ENCODE measurements at regions not wholly inside any gene's neighbourhood (a gene's known extent, or its start where the extent isn't known, plus 50 kb on each side); places are given as distances from the start of the nearest gene placed in this dataset.

DNA sequence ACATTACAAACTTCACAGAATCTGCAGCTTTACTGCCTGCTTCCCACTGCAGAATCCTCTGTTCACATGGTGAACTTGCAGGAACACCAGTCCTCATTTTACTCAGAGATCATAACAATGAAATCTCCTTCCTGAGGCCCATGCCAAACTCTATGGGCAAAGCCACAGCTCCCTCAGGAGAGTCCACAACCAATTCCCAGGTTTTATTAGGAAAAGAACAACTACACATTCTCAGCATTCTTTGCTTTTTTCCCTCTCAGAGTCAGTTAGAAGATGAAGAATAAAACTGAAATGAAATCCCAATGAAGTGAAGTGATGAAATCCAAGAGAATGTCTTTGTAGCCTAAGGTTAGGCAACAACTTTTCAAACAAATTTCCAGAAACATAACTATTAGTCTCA lies 233.7 kb downstream of the DSEL start:
- DNase-seq = no peak

- no peak for DNase-seq
Observed at GRCh38 chr18:67281746-67282145, 234.8 kb downstream of the DSEL start.

- DNase-seq = no peak
Observed at GRCh38 chr18:67280486-67281242, 235.9 kb downstream of the DSEL start.

DNA sequence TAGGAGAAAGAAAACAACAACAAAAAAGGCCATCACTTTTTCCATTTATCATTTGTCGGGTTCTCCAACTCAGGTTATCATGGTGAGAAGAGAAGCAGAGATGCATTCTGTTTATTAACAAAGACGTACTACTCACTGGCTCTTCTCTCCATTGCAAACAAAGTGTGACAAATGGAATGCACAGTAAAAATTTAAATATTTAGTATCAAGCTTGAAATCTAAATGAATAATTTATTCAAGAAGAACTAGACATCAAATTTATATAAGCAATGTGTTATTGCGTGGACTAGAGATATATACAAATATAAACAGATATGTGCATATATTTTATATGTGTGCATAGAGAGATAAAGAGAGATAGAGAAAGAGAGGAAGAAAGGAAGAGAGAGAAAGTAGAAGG lies 236.5 kb downstream of the DSEL start:
- no peak for DNase-seq

GRCh38 chr18:67278984-67279383 lies 237.5 kb downstream of the DSEL start:
- no peak for DNase-seq

- DNase-seq = no peak
Observed at GRCh38 chr18:67276638-67277037, 239.9 kb downstream of the DSEL start.

GRCh38 chr18:67273288-67273687 lies 243.2 kb downstream of the DSEL start:
- peak; percentile 3 for DNase-seq

GRCh38 chr18:67269206-67269605 lies 247.3 kb downstream of the DSEL start:
- DNase-seq = no peak

DNA sequence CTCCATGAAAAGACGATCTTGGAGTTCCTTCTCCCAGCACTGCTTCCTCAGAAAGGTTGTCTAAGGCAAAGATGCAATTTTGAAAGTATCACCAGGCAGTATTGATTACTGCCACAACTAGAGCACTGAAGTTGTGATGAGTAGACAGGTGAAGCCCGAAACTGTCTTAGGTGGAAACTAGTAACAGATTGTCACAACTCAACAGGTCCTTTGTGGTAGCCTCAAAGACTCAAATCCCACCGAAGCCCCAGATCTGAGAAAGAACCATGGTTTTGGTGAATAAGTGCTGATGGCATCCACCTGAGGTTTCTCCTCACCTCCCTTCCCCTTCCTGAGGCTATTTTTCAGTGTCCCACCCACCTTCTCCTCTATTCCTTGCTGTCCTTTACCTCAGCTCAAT lies 248.0 kb downstream of the DSEL start:
- no peak for DNase-seq

DNA sequence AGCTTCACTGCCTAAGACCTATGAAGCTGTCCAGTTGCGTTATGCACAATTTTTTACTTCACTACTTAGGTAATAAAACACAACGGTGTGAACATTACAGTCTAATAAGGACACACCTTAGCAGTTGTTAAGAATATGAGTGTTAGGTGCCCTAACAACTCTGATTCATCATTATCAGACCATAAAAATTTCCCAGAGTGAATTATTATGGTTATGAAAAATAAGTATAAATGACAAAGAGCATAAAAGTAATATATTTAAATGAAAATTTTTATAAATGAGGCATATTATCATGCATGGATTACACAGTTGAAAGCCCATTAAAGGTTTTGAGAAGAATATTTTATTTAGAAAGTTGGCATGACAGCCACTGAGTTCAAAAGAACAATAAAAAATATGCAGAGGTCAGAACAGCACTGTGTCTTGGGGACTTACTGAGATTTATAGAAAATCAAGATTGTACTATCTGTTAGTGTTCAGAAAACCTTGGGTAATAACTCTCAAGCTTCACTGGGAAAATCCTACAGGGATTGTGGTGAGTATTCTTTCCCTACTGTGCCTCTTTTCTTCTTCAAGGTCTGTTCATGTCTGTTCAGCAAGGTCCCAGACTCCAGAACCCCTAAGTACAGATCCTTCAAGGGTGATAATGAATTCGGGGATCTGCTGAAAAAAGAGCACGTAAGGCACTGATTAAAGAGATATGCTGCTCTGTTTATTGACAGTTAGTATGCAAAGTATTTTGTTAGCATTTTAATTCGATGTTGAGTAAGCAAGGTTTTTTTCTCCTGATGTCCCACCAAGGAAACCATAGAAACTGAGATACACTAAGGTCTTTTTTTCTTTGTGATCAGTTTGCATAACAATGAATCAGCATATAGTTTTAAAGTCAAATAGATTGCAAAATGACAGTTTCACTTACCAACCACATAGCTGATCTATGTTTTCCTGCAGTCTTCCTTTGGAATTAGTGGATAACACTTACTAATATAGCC lies 250.0 kb downstream of the DSEL start:
- peak; percentile 13 for DNase-seq

DNA sequence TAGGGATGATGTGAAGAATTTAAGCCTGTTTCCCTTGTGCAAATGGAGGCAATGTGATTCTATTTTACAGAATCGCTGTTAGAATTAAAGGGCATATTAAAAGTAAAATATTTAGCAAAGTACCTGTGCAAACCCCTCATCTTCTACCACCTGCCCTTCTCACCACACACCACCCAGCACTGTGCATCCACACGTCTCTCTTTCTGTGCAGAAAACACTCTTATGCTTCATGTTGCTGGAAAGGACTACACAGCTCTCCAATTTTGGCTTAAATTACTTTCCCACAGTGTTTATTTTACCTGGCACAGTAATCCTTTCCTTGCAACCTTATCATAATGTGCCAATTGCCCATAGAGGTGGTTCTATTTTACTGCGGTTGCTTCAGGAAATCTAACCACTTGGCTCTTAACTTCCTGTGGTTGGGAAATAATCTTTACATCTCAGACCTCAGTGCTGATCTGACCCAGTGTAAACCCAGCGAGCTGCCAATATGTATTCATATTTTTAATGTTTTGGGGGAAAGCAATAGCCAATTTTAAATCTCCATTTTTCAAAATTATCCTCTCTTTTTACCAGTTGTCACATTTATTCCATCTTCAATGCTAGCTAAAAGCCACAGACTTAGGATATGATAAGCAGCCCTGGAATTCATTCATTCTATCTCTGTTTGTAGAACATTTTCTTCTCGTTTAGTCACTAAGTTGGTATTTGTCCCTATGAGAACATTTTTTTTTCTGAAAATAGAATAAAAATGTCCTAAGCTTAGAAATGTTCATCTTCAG lies 250.9 kb downstream of the DSEL start:
- peak; percentile 67 for DNase-seq

GRCh38 chr18:67261931-67262552 lies 254.5 kb downstream of the DSEL start:
- DNase-seq = no peak

GRCh38 chr18:67260841-67261240 lies 255.7 kb downstream of the DSEL start:
- DNase-seq = no peak

DNA sequence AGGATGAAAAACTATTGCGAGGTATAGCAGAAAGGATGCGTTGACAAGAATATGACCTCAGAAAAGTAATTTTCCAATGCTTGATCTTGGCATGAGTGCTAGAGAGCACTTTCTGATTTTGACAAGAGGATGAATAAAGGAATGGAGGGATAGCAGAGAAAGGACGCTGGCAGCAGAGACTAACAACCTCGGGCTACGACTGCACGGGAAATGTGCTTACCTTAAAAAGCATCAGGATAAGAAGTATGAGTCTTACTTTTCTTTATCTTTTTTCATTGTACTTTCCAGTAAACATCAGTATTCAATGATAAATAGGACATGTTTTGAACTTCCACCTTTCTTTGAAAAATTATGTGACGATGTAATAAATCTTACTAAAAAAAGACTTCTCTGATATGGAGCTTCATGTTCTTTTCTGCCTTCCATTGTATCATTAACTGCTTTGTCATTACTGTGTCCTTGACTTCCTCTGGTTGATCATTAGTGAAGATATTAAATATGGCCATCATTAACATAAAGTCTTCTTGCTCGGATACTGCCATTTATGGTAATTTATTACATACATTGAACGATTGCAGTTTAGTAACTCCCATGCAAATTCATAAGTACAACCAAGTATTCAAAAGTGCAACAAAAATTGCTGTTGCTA lies 265.6 kb downstream of the DSEL start:
- DNase-seq = no peak

DNA sequence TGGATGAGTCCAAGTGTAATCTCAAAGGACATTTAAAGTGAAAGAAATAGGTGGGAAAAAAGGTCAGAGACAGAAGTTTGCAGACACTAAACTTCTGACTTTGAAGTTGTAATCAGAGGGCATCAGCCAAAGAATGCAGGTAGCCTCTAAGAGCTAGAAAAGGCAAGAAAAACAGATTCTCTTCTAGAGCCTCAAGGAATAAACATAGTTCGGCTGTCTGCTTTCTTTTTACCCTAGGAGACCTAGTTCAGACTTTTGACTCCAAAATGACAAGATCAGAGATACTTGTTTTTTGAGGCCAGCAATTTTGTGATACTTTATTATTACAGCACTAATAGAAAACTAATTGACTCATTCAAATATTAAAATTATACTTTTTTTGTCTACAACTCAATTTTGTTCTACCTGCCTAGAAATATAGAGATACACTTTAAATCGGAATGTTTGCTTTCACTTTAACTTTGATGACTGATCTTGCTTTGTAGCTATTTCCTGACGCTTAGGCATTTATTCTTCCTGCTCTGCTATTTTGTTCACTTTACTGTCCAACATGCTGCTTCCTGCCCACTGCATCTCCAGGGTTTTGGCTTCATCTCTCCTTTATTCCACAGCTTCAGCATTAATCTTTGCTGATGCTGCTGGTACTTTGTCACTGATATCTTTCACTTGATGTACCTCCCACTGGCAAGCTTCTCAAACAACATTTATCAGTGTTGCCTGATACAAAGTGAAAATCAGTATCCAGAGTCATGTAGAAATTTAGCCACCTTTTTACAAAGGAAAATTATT lies 272.5 kb downstream of the DSEL start:
- no peak for DNase-seq

- no peak for DNase-seq
Observed at GRCh38 chr18:67242001-67242400, 274.5 kb downstream of the DSEL start.

- DNase-seq = peak; percentile 35
Observed at GRCh38 chr18:67241299-67241698, 275.2 kb downstream of the DSEL start.

- no peak for DNase-seq
Observed at GRCh38 chr18:67239826-67240225, 276.7 kb downstream of the DSEL start.

GRCh38 chr18:67232991-67233390 lies 283.5 kb downstream of the DSEL start:
- DNase-seq = no peak

DNA sequence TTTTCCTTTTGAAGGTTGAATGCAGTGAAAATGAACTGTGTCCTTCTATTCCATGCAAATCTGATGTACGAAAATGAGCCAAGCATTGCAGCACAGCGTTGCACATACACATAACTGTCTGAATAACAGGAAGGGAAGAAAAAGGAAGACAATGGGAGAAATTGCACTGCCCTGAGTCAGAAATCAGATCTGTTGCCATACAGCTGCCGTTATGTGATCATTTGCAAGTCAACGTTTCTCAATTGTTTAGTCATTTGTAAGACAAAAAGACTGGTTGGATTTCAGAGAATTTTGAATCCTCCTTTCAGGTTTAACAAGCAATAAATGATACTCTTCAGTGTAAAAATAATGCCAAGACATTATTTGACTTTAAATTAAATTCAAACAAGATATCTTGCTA lies 284.1 kb downstream of the DSEL start:
- no peak for DNase-seq

GRCh38 chr18:67222887-67223286 lies 293.6 kb downstream of the DSEL start:
- no peak for DNase-seq

Data from hematopoietic multipotent progenitor cell treated with erythropoietin and hydrocortisone succinate and interleukin-3 and kit ligand, for 4 days (in vitro differentiated cells).